Activated CD4-positive, alpha-beta memory T cell treated with anti-CD3 and anti-CD28 coated beads, Interleukin-2, amount 10 ng/mL, durations not matched to agents 7 days and 5 days (primary cell): ENCODE measurements at regions not wholly inside any gene's neighbourhood (a gene's known extent, or its start where the extent isn't known, plus 50 kb on each side); places are given as distances from the start of the nearest gene placed in this dataset.

Source experiments
- CTCF ChIA-PET: fragments of 350-600 bp; sonication (Branson Sonifier 250); formaldehyde crosslinking; loops from one replicate; lab custom pipeline; 2021; ENCODE audit warnings: antibody characterized with exemption, inconsistent platforms; lab: Charles Lee
- POLR2A ChIA-PET: fragments of 350-600 bp; sonication (Branson Sonifier 250); formaldehyde crosslinking; loops from one replicate; lab custom pipeline; 2021; ENCODE audit warnings: antibody characterized with exemption; lab: Charles Lee
- DNase-seq: peaks from one replicate; pipeline ENCODE4 v3.0.0-alpha.2; 2020
- H3K27ac Mint-ChIP-seq: one replicate; pipeline ENCODE4 v1.8.0; 2021; ENCODE audit warnings: mild to moderate bottlenecking, mixed read lengths
- H3K27me3 Mint-ChIP-seq: one replicate; pipeline ENCODE4 v1.8.0; 2021; ENCODE audit warnings: mixed read lengths
- H3K36me3 Mint-ChIP-seq: one replicate; pipeline ENCODE4 v1.8.0; 2021; ENCODE audit warnings: low read depth, mixed read lengths
- H3K4me1 Mint-ChIP-seq: one replicate; pipeline ENCODE4 v1.8.0; 2021; ENCODE audit warnings: mixed read lengths
- H3K4me3 Mint-ChIP-seq: one replicate; pipeline ENCODE4 v1.8.0; 2021; ENCODE audit warnings: mild to moderate bottlenecking, mixed read lengths
- H3K9me3 Mint-ChIP-seq: one replicate; pipeline ENCODE4 v1.8.0; 2021; ENCODE audit warnings: mixed read lengths

GRCh38 chr17:79251824-79252223 lies 177.2 kb downstream of the ENGASE start:
- Mint-ChIP-seq H3K27ac (no peak overlapping the region), H3K9me3 (no peaks in the 10 kb centered on the region), H3K36me3 (no peaks in the 10 kb centered on the region), H3K27me3 (no peaks in the 10 kb centered on the region), H3K4me3 (no peak overlapping the region), H3K4me1 (no peaks in the 10 kb centered on the region)
- CTCF ChIA-PET, result no interaction called here
- DNase-seq, result no peak
- POLR2A ChIA-PET, result no interaction called here

- Mint-ChIP-seq H3K27ac (no peak overlapping the region), H3K9me3 (no peaks in the 10 kb centered on the region), H3K36me3 (no peaks in the 10 kb centered on the region), H3K27me3 (no peaks in the 10 kb centered on the region), H3K4me1 (no peaks in the 10 kb centered on the region), H3K4me3 (no peak overlapping the region)
- DNase-seq, result no peak
- CTCF ChIA-PET, result no interaction called here
- POLR2A ChIA-PET, result no interaction called here
These were observed 175.4 kb downstream of the ENGASE start for GRCh38 chr17:79249929-79250521.

- ChIA-PET POLR2A (no interaction called here), CTCF (no interaction called here)
- H3K36me3 Mint-ChIP-seq, result no peaks in the 10 kb centered on the region
- no peaks in the 10 kb centered on the region for H3K4me1 Mint-ChIP-seq
- H3K27ac Mint-ChIP-seq, result no peak overlapping the region
- no peak overlapping the region for H3K4me3 Mint-ChIP-seq
- H3K9me3 Mint-ChIP-seq, result no peaks in the 10 kb centered on the region
- no peak for DNase-seq
- H3K27me3 Mint-ChIP-seq, result no peaks in the 10 kb centered on the region
These were observed 174.3 kb downstream of the ENGASE start for GRCh38 chr17:79248843-79249493.

- H3K36me3 Mint-ChIP-seq, result no peaks in the 10 kb centered on the region
- H3K9me3 Mint-ChIP-seq, result no peaks in the 10 kb centered on the region
- H3K27me3 Mint-ChIP-seq, result no peaks in the 10 kb centered on the region
- no peak overlapping the region for H3K27ac Mint-ChIP-seq
- ChIA-PET POLR2A (no interaction called here), CTCF (no interaction called here)
- no peak overlapping the region for H3K4me3 Mint-ChIP-seq
- H3K4me1 Mint-ChIP-seq, result no peaks in the 10 kb centered on the region
- DNase-seq, result no peak
These were observed 171.9 kb downstream of the ENGASE start for GRCh38 chr17:79246225-79247190.

GRCh38 chr17:79244665-79245064 lies 170.0 kb downstream of the ENGASE start:
- Mint-ChIP-seq H3K4me3 (no peak overlapping the region), H3K27ac (no peak overlapping the region), H3K4me1 (no peaks in the 10 kb centered on the region), H3K9me3 (no peaks in the 10 kb centered on the region), H3K27me3 (peaks cover 5% of the 10 kb centered on the region), H3K36me3 (no peaks in the 10 kb centered on the region)
- ChIA-PET CTCF (no interaction called here), POLR2A (no interaction called here)
- DNase-seq, result no peak

GRCh38 chr17:79243996-79244395 lies 169.4 kb downstream of the ENGASE start:
- Mint-ChIP-seq H3K27me3 (peaks cover 5% of the 10 kb centered on the region), H3K9me3 (no peaks in the 10 kb centered on the region), H3K4me3 (no peak overlapping the region), H3K4me1 (no peaks in the 10 kb centered on the region), H3K27ac (no peak overlapping the region), H3K36me3 (no peaks in the 10 kb centered on the region)
- no peak for DNase-seq
- ChIA-PET CTCF (no interaction called here), POLR2A (no interaction called here)

GRCh38 chr17:79243603-79243990 lies 169.0 kb downstream of the ENGASE start:
- ChIA-PET POLR2A (no interaction called here), CTCF (no interaction called here)
- Mint-ChIP-seq H3K27ac (no peak overlapping the region), H3K36me3 (no peaks in the 10 kb centered on the region), H3K4me1 (no peaks in the 10 kb centered on the region), H3K9me3 (no peaks in the 10 kb centered on the region), H3K27me3 (peaks cover 5% of the 10 kb centered on the region), H3K4me3 (no peak overlapping the region)
- DNase-seq, result no peak

GRCh38 chr17:79242873-79243602 lies 168.4 kb downstream of the ENGASE start:
- no peaks in the 10 kb centered on the region for H3K36me3 Mint-ChIP-seq
- no peak overlapping the region for H3K4me3 Mint-ChIP-seq
- no peaks in the 10 kb centered on the region for H3K4me1 Mint-ChIP-seq
- CTCF ChIA-PET, result no interaction called here
- no peak for DNase-seq
- H3K27me3 Mint-ChIP-seq, result peaks cover 5% of the 10 kb centered on the region
- POLR2A ChIA-PET, result no interaction called here
- H3K27ac Mint-ChIP-seq, result no peak overlapping the region
- no peaks in the 10 kb centered on the region for H3K9me3 Mint-ChIP-seq

GRCh38 chr17:79242393-79242792 lies 167.8 kb downstream of the ENGASE start:
- Mint-ChIP-seq H3K4me3 (no peak overlapping the region), H3K9me3 (no peaks in the 10 kb centered on the region), H3K27me3 (peaks cover 5% of the 10 kb centered on the region), H3K4me1 (no peaks in the 10 kb centered on the region), H3K36me3 (no peaks in the 10 kb centered on the region), H3K27ac (no peak overlapping the region)
- ChIA-PET POLR2A (no interaction called here), CTCF (no interaction called here)
- DNase-seq, result no peak

- Mint-ChIP-seq H3K27ac (no peak overlapping the region), H3K36me3 (no peaks in the 10 kb centered on the region), H3K4me1 (no peaks in the 10 kb centered on the region), H3K27me3 (peaks cover 5% of the 10 kb centered on the region), H3K9me3 (no peaks in the 10 kb centered on the region), H3K4me3 (no peak overlapping the region)
- DNase-seq, result no peak
- ChIA-PET CTCF (no interaction called here), POLR2A (no interaction called here)
These were observed 167.0 kb downstream of the ENGASE start for GRCh38 chr17:79241616-79242015.

- no peaks in the 10 kb centered on the region for H3K4me1 Mint-ChIP-seq
- no peak for DNase-seq
- H3K27ac Mint-ChIP-seq, result no peak overlapping the region
- peaks cover 5% of the 10 kb centered on the region for H3K27me3 Mint-ChIP-seq
- no peak overlapping the region for H3K4me3 Mint-ChIP-seq
- ChIA-PET CTCF (no interaction called here), POLR2A (no interaction called here)
- H3K36me3 Mint-ChIP-seq, result no peaks in the 10 kb centered on the region
- H3K9me3 Mint-ChIP-seq, result no peaks in the 10 kb centered on the region
These were observed 164.6 kb downstream of the ENGASE start for GRCh38 chr17:79239205-79239604.

GRCh38 chr17:79237448-79238053 lies 162.9 kb downstream of the ENGASE start:
- CTCF ChIA-PET, result no interaction called here
- no peaks in the 10 kb centered on the region for H3K9me3 Mint-ChIP-seq
- H3K4me3 Mint-ChIP-seq, result no peak overlapping the region
- H3K36me3 Mint-ChIP-seq, result no peaks in the 10 kb centered on the region
- DNase-seq, result no peak
- POLR2A ChIA-PET, result no interaction called here
- H3K27me3 Mint-ChIP-seq, result peaks cover 5% of the 10 kb centered on the region
- no peak overlapping the region for H3K27ac Mint-ChIP-seq
- H3K4me1 Mint-ChIP-seq, result no peaks in the 10 kb centered on the region

GRCh38 chr17:79235808-79236207 lies 161.2 kb downstream of the ENGASE start:
- POLR2A ChIA-PET, result no interaction called here
- H3K4me3 Mint-ChIP-seq, result no peak overlapping the region
- CTCF ChIA-PET, result no interaction called here
- DNase-seq, result no peak
- peaks cover 2% of the 10 kb centered on the region for H3K27me3 Mint-ChIP-seq
- no peaks in the 10 kb centered on the region for H3K36me3 Mint-ChIP-seq
- H3K9me3 Mint-ChIP-seq, result no peaks in the 10 kb centered on the region
- H3K27ac Mint-ChIP-seq, result no peak overlapping the region
- no peaks in the 10 kb centered on the region for H3K4me1 Mint-ChIP-seq
